HuH-7 (cell line): ENCODE measurements at regions not wholly inside any gene's neighbourhood (a gene's known extent, or its start where the extent isn't known, plus 50 kb on each side); places are given as distances from the start of the nearest gene placed in this dataset.
"Not testable (repeated sequence)": the region's sequence is repeated elsewhere in the genome, so short reads cannot be mapped to it uniquely, and the experiment has no call there.

ENCODE experiments used
- DNase-seq: peaks from one replicate; pipeline ENCODE4 v3.0.0; 2011; ENCODE audit warnings: low spot score

- no peak for DNase-seq
Observed at GRCh38 chr1:230556453-230556852, 85.8 kb upstream of the COG2 start.

GRCh38 chr1:230555814-230556213 lies 86.5 kb upstream of the COG2 start:
- no peak for DNase-seq

- no peak for DNase-seq
Observed at GRCh38 chr1:230552880-230553279, 89.4 kb upstream of the COG2 start.

GRCh38 chr1:230550945-230551344 lies 91.3 kb upstream of the COG2 start:
- DNase-seq: not testable (repeated sequence)

GRCh38 chr1:230550428-230550827 lies 91.9 kb upstream of the COG2 start:
- DNase-seq: no peak

GRCh38 chr1:230549625-230550024 lies 92.7 kb upstream of the COG2 start:
- DNase-seq: no peak

GRCh38 chr1:230548997-230549396 lies 93.3 kb upstream of the COG2 start:
- no peak for DNase-seq

GRCh38 chr1:230548357-230548756 lies 93.9 kb upstream of the COG2 start:
- no peak for DNase-seq

GRCh38 chr1:230545181-230545580 lies 97.1 kb upstream of the COG2 start:
- DNase-seq: no peak

GRCh38 chr1:230544758-230545157 lies 97.5 kb upstream of the COG2 start:
- DNase-seq: no peak

- no peak for DNase-seq
Observed at GRCh38 chr1:230543085-230543484, 99.2 kb upstream of the COG2 start.

- DNase-seq: no peak
Observed at GRCh38 chr1:230542681-230543080, 99.6 kb upstream of the COG2 start.

- no peak for DNase-seq
Observed at GRCh38 chr1:230542054-230542453, 100.2 kb upstream of the COG2 start.

GRCh38 chr1:230541306-230541705 lies 101.0 kb upstream of the COG2 start:
- DNase-seq: no peak

GRCh38 chr1:230540421-230541155 lies 101.7 kb upstream of the COG2 start:
- DNase-seq: no peak

GRCh38 chr1:230537456-230537855 lies 104.8 kb upstream of the COG2 start:
- peak; percentile 12 for DNase-seq

GRCh38 chr1:230536641-230537155 lies 105.6 kb upstream of the COG2 start:
- no peak for DNase-seq

- DNase-seq: no peak
Observed at GRCh38 chr1:230534224-230534623, 108.1 kb upstream of the COG2 start.

GRCh38 chr1:230531103-230531502 lies 105.0 kb upstream of the PGBD5 start:
- no peak for DNase-seq

- DNase-seq: no peak
Observed at GRCh38 chr1:230519246-230519645, 93.1 kb upstream of the PGBD5 start.

GRCh38 chr1:230518511-230518910 lies 92.4 kb upstream of the PGBD5 start:
- no peak for DNase-seq

GRCh38 chr1:230517786-230518185 lies 91.7 kb upstream of the PGBD5 start:
- no peak for DNase-seq

GRCh38 chr1:230517326-230517725 lies 91.2 kb upstream of the PGBD5 start:
- no peak for DNase-seq

- no peak for DNase-seq
Observed at GRCh38 chr1:230516889-230517288, 90.8 kb upstream of the PGBD5 start.
